Gastroesophageal sphincter (tissue), 4 donors: ENCODE measurements at regions not wholly inside any gene's neighbourhood (a gene's known extent, or its start where the extent isn't known, plus 50 kb on each side); places are given as distances from the start of the nearest gene placed in this dataset.

Source experiments
- ATAC-seq: fragments of 150-250 bp; one replicate; pipeline ENCODE4 v1.9.1; 2016; ENCODE audit warnings: mild to moderate bottlenecking, moderate library complexity
- H3K27ac ChIP-seq, 4 donors: fragments of 200-600 bp; sonication (generic) in 3 of 4; 1 replicate in 3 of 4; 2 replicates in 1 of 4; pipeline ENCODE4 v1.5.1; 2016 to 2019
- H3K27me3 ChIP-seq: fragments of 200-600 bp; sonication (generic); one replicate; pipeline ENCODE4 v1.5.1; 2019
- H3K36me3 ChIP-seq, 2 donors: fragments of 200-600 bp; sonication (generic); one replicate each; pipeline ENCODE4 v1.5.1; 2019; ENCODE audit warnings: control low read depth in 1 of 2
- H3K4me1 ChIP-seq, 3 donors: fragments of 200-600 bp; sonication (generic); 1 replicate in 2 of 3; 2 replicates in 1 of 3; pipeline ENCODE4 v1.5.1; 2016 to 2019; ENCODE audit warnings: control low read depth in 2 of 3
- H3K4me3 ChIP-seq, 2 donors: fragments of 200-600 bp; sonication (generic); one replicate each; pipeline ENCODE4 v1.5.1; 2019; ENCODE audit warnings: mild to moderate bottlenecking in 1 of 2, moderate library complexity in 1 of 2
- H3K9me3 ChIP-seq, 3 donors: fragments of 200-600 bp; sonication (generic); one replicate each; pipeline ENCODE4 v1.5.1; 2017 to 2019; ENCODE audit warnings: control low read depth in 2 of 3
- CTCF ChIP-seq, 4 experiments: fragments of 200-600 bp in 2 of 4; fragments of 450-650 bp in 2 of 4; sonication (generic) in 1 of 4; IDR thresholded peaks; one replicate each; pipeline ENCODE4 v1.5.1; 2017 to 2019; ENCODE audit warnings: antibody characterized with exemption in 4 of 4, mild to moderate bottlenecking in 2 of 4, moderate library complexity in 2 of 4
- EP300 ChIP-seq: sonication (generic); formaldehyde crosslinking; IDR thresholded peaks from one replicate; pipeline ENCODE4 v1.6.1; 2017; ENCODE audit warnings: antibody characterized with exemption, mild to moderate bottlenecking
- POLR2A ChIP-seq, 2 donors: fragments of 450-650 bp; IDR thresholded peaks; one replicate each; pipeline ENCODE4 v1.6.1; 2017; ENCODE audit warnings: antibody characterized with exemption in 2 of 2, mild to moderate bottlenecking in 2 of 2, moderate library complexity in 1 of 2
- POLR2AphosphoS5 ChIP-seq: sonication (generic); formaldehyde crosslinking; IDR thresholded peaks from one replicate; pipeline ENCODE4 v1.6.1; 2017; ENCODE audit warnings: antibody characterized with exemption
- WGBS, 2 donors: methylation state at CpG; one replicate each; pipeline ENCODE4 v1.1.5; 2018; ENCODE audit warnings: low coverage in 1 of 2; 5-methylcytosine and 5-hydroxymethylcytosine counted together

GRCh38 chr7:33854178-33854577 lies 51.2 kb upstream of the BMPER start:
- 87% methylated on average over 1 of the region's 1 CpG; no CpG with 5 or more reads in 1 of the 2 donors for WGBS, 2 donors
- Histone ChIP-seq H3K27ac (no peak overlapping the region), H3K4me3 (no peak overlapping the region), H3K9me3 (no peaks in the 10 kb centered on the region), H3K27me3 (no peaks in the 10 kb centered on the region), H3K4me1 (no peaks in the 10 kb centered on the region), H3K36me3 (no peaks in the 10 kb centered on the region)
- TF ChIP-seq POLR2A (IDR thresholded peaks at IDR 0.05) = no peak
- TF ChIP-seq EP300 = no peak
- no peak for TF ChIP-seq POLR2AphosphoS5
- no peak for TF ChIP-seq CTCF (IDR thresholded peaks at IDR 0.05)
- no peak for ATAC-seq

GRCh38 chr7:33854801-33855350 lies 50.5 kb upstream of the BMPER start:
- H3K36me3 ChIP-seq = no peaks in the 10 kb centered on the region
- H3K4me3 ChIP-seq = no peak overlapping the region
- no peaks in the 10 kb centered on the region for H3K27me3 ChIP-seq
- H3K4me1 ChIP-seq = no peaks in the 10 kb centered on the region
- TF ChIP-seq EP300 = no peak
- TF ChIP-seq CTCF (IDR thresholded peaks at IDR 0.05) = no peak
- TF ChIP-seq POLR2AphosphoS5 = no peak
- no peak overlapping the region for H3K27ac ChIP-seq
- no peaks in the 10 kb centered on the region for H3K9me3 ChIP-seq
- 89% methylated on average over 4 of the region's 4 CpGs for WGBS, 2 donors
- ATAC-seq = no peak
